Hepatocyte (in vitro differentiated cells): ENCODE measurements at regions not wholly inside any gene's neighbourhood (a gene's known extent, or its start where the extent isn't known, plus 50 kb on each side); places are given as distances from the start of the nearest gene placed in this dataset.

Experiments used
- EZH2 ChIP-seq: fragments of 200-600 bp; sonication (generic); IDR thresholded peaks from 2 replicates; pipeline ENCODE4 v1.6.1; 2016; ENCODE audit warnings: antibody characterized with exemption, mild to moderate bottlenecking, borderline replicate concordance
- EZH2phosphoT487 ChIP-seq: fragments of 200-600 bp; sonication (generic); IDR thresholded peaks from one replicate; pipeline ENCODE4 v1.6.1; 2018; ENCODE audit warnings: antibody characterized with exemption, mild to moderate bottlenecking, low read depth, moderate library complexity; ENCODE audit not compliant: unreplicated experiment, severe bottlenecking
- TF ChIP-seq, protein P1 (sequence below): fragments of 200-600 bp; sonication (generic); IDR thresholded peaks from 2 replicates; pipeline ENCODE4 v1.5.1; 2016; ENCODE audit warnings: antibody characterized with exemption, mild to moderate bottlenecking; ENCODE audit not compliant: poor library complexity

DNA sequence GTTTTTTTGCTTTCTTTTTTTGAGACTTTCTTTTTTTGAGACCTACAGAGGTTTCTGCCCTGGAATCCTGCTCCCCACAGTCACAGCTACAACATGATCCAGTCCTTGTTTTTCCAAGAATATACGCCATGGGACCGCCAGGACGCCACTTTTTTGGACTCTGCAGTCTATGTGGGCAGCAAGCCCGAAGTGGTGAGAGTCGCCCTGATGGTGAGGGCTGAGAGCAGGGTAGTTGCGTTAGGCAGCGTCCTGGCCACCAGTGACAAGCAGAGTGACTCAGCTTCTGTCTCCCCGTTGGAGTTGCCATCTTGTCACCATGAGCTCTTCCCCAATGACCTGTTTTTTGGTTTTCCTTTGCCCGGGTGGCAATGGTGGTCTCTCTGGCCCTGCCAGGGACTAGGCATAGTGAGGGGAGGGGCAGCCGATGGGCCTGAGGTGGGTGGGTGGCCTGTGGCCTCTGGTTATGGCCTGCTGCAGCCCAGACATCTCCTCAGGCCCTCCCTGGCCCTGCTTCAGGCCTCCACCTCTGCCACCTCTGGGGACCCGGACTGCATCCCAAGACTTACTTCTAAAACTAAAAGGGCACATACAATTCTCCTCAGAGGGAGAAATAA lies 88.0 kb upstream of the MALRD1 start:
- TF ChIP-seq EZH2 (no peak), EZH2phosphoT487 (no peak)
- TF ChIP-seq, protein P1, sequence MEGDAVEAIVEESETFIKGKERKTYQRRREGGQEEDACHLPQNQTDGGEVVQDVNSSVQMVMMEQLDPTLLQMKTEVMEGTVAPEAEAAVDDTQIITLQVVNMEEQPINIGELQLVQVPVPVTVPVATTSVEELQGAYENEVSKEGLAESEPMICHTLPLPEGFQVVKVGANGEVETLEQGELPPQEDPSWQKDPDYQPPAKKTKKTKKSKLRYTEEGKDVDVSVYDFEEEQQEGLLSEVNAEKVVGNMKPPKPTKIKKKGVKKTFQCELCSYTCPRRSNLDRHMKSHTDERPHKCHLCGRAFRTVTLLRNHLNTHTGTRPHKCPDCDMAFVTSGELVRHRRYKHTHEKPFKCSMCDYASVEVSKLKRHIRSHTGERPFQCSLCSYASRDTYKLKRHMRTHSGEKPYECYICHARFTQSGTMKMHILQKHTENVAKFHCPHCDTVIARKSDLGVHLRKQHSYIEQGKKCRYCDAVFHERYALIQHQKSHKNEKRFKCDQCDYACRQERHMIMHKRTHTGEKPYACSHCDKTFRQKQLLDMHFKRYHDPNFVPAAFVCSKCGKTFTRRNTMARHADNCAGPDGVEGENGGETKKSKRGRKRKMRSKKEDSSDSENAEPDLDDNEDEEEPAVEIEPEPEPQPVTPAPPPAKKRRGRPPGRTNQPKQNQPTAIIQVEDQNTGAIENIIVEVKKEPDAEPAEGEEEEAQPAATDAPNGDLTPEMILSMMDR: no peak
